Skeletal muscle tissue (tissue), 3 donors: ENCODE measurements at regions not wholly inside any gene's neighbourhood (a gene's known extent, or its start where the extent isn't known, plus 50 kb on each side); places are given as distances from the start of the nearest gene placed in this dataset.

Source experiments
- H3K27ac ChIP-seq: one replicate; pipeline ENCODE4 v1.7.0; 2013; ENCODE audit warnings: mild to moderate bottlenecking, low read depth, low read length, inconsistent platforms
- H3K27me3 ChIP-seq, 3 donors: one replicate each; pipeline ENCODE4 v1.7.0; 2013; ENCODE audit warnings: low read length in 3 of 3; ENCODE audit not compliant: control insufficient read depth in 3 of 3, insufficient read depth in 3 of 3
- H3K36me3 ChIP-seq, 3 donors: one replicate each; pipeline ENCODE4 v1.7.0; 2013; ENCODE audit warnings: low read length in 3 of 3; ENCODE audit not compliant: control insufficient read depth in 3 of 3, insufficient read depth in 3 of 3
- H3K4me1 ChIP-seq, 3 donors: one replicate each; pipeline ENCODE4 v1.7.0; 2013; ENCODE audit warnings: low read length in 3 of 3, mild to moderate bottlenecking in 3 of 3; ENCODE audit not compliant: control insufficient read depth in 3 of 3, insufficient read depth in 3 of 3
- H3K4me3 ChIP-seq, 3 donors: one replicate each; pipeline ENCODE4 v1.7.0; 2013; ENCODE audit warnings: low read length in 3 of 3
- H3K9ac ChIP-seq, 3 donors: one replicate each; pipeline ENCODE4 v1.7.0; 2013; ENCODE audit warnings: low read length in 3 of 3, mild to moderate bottlenecking in 3 of 3, moderate library complexity in 2 of 3, low read depth in 1 of 3
- H3K9me3 ChIP-seq, 3 donors: one replicate each; pipeline ENCODE4 v1.7.0; 2013; ENCODE audit warnings: low read length in 3 of 3; ENCODE audit not compliant: control insufficient read depth in 3 of 3
- donor health status: Osteomylitis.

- no peak overlapping the region for H3K27ac ChIP-seq
- no peak overlapping the region for H3K9ac ChIP-seq
- no peaks in the 10 kb centered on the region for H3K9me3 ChIP-seq
- H3K36me3 ChIP-seq: no peaks in the 10 kb centered on the region
- peaks cover under 1 to 6% (median under 1%) of the 10 kb centered on the region in 3 donors for H3K4me1 ChIP-seq
- H3K27me3 ChIP-seq: no peaks in the 10 kb centered on the region
- H3K4me3 ChIP-seq: no peak overlapping the region
Measured at GRCh38 chr11:30811226-30811755, 225.1 kb upstream of the MPPED2 start.

- H3K27me3 ChIP-seq: no peaks in the 10 kb centered on the region
- H3K9ac ChIP-seq: no peak overlapping the region
- H3K9me3 ChIP-seq: no peaks in the 10 kb centered on the region
- H3K4me3 ChIP-seq: no peak overlapping the region
- no peaks in the 10 kb centered on the region for H3K36me3 ChIP-seq
- H3K4me1 ChIP-seq: peaks cover 0 to 6% (median 0%) of the 10 kb centered on the region in 3 donors
- H3K27ac ChIP-seq: no peak overlapping the region
Measured at GRCh38 chr11:30810116-30810515, 224.0 kb upstream of the MPPED2 start.

- Histone ChIP-seq H3K36me3 (no peaks in the 10 kb centered on the region), H3K9ac (no peak overlapping the region), H3K4me3 (no peak overlapping the region), H3K27ac (peak overlapping the region; percentile 33), H3K9me3 (peaks cover 0 to 2% (median 0%) of the 10 kb centered on the region in 3 donors), H3K4me1 (no peaks in the 10 kb centered on the region), H3K27me3 (no peaks in the 10 kb centered on the region)
Measured at GRCh38 chr11:30801357-30801756, 215.2 kb upstream of the MPPED2 start.

GRCh38 chr11:30800904-30801303 lies 214.8 kb upstream of the MPPED2 start:
- H3K36me3 ChIP-seq: no peaks in the 10 kb centered on the region
- H3K27me3 ChIP-seq: no peaks in the 10 kb centered on the region
- H3K9ac ChIP-seq: no peak overlapping the region
- H3K27ac ChIP-seq: no peak overlapping the region
- H3K4me1 ChIP-seq: no peaks in the 10 kb centered on the region
- peaks cover 0 to 2% (median 0%) of the 10 kb centered on the region in 3 donors for H3K9me3 ChIP-seq
- peak overlapping the region in 1 of 3 donors; percentile 19 for H3K4me3 ChIP-seq

- Histone ChIP-seq H3K9me3 (no peaks in the 10 kb centered on the region), H3K4me3 (no peak overlapping the region), H3K9ac (no peak overlapping the region), H3K36me3 (no peaks in the 10 kb centered on the region), H3K4me1 (no peaks in the 10 kb centered on the region), H3K27me3 (no peaks in the 10 kb centered on the region), H3K27ac (no peak overlapping the region)
Measured at GRCh38 chr11:30798547-30799236, 212.5 kb upstream of the MPPED2 start.

- Histone ChIP-seq H3K9me3 (no peaks in the 10 kb centered on the region), H3K36me3 (no peaks in the 10 kb centered on the region), H3K27ac (no peak overlapping the region), H3K9ac (no peak overlapping the region), H3K4me3 (no peak overlapping the region), H3K4me1 (no peaks in the 10 kb centered on the region), H3K27me3 (no peaks in the 10 kb centered on the region)
Measured at GRCh38 chr11:30789270-30789669, 203.1 kb upstream of the MPPED2 start.

- H3K27me3 ChIP-seq: no peaks in the 10 kb centered on the region
- no peak overlapping the region for H3K4me3 ChIP-seq
- no peak overlapping the region for H3K9ac ChIP-seq
- no peaks in the 10 kb centered on the region for H3K36me3 ChIP-seq
- no peaks in the 10 kb centered on the region for H3K9me3 ChIP-seq
- H3K4me1 ChIP-seq: no peaks in the 10 kb centered on the region
- no peak overlapping the region for H3K27ac ChIP-seq
Measured at GRCh38 chr11:30788849-30789248, 202.7 kb upstream of the MPPED2 start.

- no peak overlapping the region for H3K4me3 ChIP-seq
- no peaks in the 10 kb centered on the region for H3K4me1 ChIP-seq
- no peak overlapping the region for H3K9ac ChIP-seq
- H3K9me3 ChIP-seq: no peaks in the 10 kb centered on the region
- no peak overlapping the region for H3K27ac ChIP-seq
- H3K36me3 ChIP-seq: no peaks in the 10 kb centered on the region
- H3K27me3 ChIP-seq: no peaks in the 10 kb centered on the region
Measured at GRCh38 chr11:30786256-30787110, 200.3 kb upstream of the MPPED2 start.

- no peaks in the 10 kb centered on the region for H3K27me3 ChIP-seq
- no peaks in the 10 kb centered on the region for H3K9me3 ChIP-seq
- no peaks in the 10 kb centered on the region for H3K36me3 ChIP-seq
- no peak overlapping the region for H3K27ac ChIP-seq
- H3K9ac ChIP-seq: no peak overlapping the region
- peaks cover 0 to 4% (median 3%) of the 10 kb centered on the region in 3 donors for H3K4me1 ChIP-seq
- no peak overlapping the region for H3K4me3 ChIP-seq
Measured at GRCh38 chr11:30778596-30778995, 192.4 kb upstream of the MPPED2 start.

GRCh38 chr11:30775233-30775522 lies 189.0 kb upstream of the MPPED2 start:
- no peaks in the 10 kb centered on the region for H3K36me3 ChIP-seq
- no peaks in the 10 kb centered on the region for H3K9me3 ChIP-seq
- H3K4me1 ChIP-seq: peaks cover 0 to 4% (median 3%) of the 10 kb centered on the region in 3 donors
- no peak overlapping the region for H3K4me3 ChIP-seq
- H3K9ac ChIP-seq: no peak overlapping the region
- no peaks in the 10 kb centered on the region for H3K27me3 ChIP-seq
- no peak overlapping the region for H3K27ac ChIP-seq
